ENCODE measurements at regions not wholly inside any gene's neighbourhood (a gene's known extent, or its start where the extent isn't known, plus 50 kb on each side); places are given as distances from the start of the nearest gene placed in this dataset.

- TF ChIP-seq CTCF (IDR thresholded peaks at IDR 0.05; ENCODE audit: low read depth, low read length, poor library complexity, severe bottlenecking) (no peak), EZH2phosphoT487 (IDR thresholded peaks at IDR 0.05; ENCODE audit: borderline replicate concordance, low read length) (no peak)
- no peaks in the 10 kb centered on the region for H3K9me2 ChIP-seq (replicated peaks; ENCODE audit: control insufficient read depth, low read length)
- H3K4me3 ChIP-seq (ENCODE audit: low read length): no peak overlapping the region
- no peak overlapping the region for H3K4me2 ChIP-seq (ENCODE audit: low read length)
- no peak overlapping the region for H3K27ac ChIP-seq (ENCODE audit: low read depth, low read length)
- H3K9me3 ChIP-seq (ENCODE audit: control insufficient read depth, insufficient read depth, low read length): no peaks in the 10 kb centered on the region
- peaks cover 8% of the 10 kb centered on the region; the same call in 1 of the 2 replicates for H3K27me3 ChIP-seq (ENCODE audit: control insufficient read depth, low read length)
- no peaks in the 10 kb centered on the region for H4K20me1 ChIP-seq (ENCODE audit: control insufficient read depth, insufficient read depth, low read depth, low read length)
- H3F3A ChIP-seq (ENCODE audit: control insufficient read depth, insufficient read depth): no peaks in the 10 kb centered on the region
- no peaks in the 10 kb centered on the region for H3K79me2 ChIP-seq (ENCODE audit: control insufficient read depth, low read length)
- no peaks in the 10 kb centered on the region for H3K36me3 ChIP-seq (ENCODE audit: control insufficient read depth, low read length)
- no peaks in the 10 kb centered on the region for H3K4me1 ChIP-seq (ENCODE audit: control insufficient read depth, low read length)
Measured at GRCh38 chr21:39034590-39035536, 148.4 kb downstream of the PSMG1 start.

GRCh38 chr21:39033878-39034589 lies 149.2 kb downstream of the PSMG1 start:
- no peaks in the 10 kb centered on the region for H3K36me3 ChIP-seq (ENCODE audit: control insufficient read depth, low read length)

More at GRCh38 chr21:39033878-39034589, 149.2 kb downstream of the PSMG1 start:
- TF ChIP-seq EZH2phosphoT487 (IDR thresholded peaks at IDR 0.05; ENCODE audit: borderline replicate concordance, low read length) (no peak), CTCF (IDR thresholded peaks at IDR 0.05; ENCODE audit: low read depth, low read length, poor library complexity, severe bottlenecking) (no peak)
- Histone ChIP-seq H3F3A (ENCODE audit: control insufficient read depth, insufficient read depth) (no peaks in the 10 kb centered on the region), H3K4me2 (ENCODE audit: low read length) (no peak overlapping the region), H4K20me1 (ENCODE audit: control insufficient read depth, insufficient read depth, low read depth, low read length) (no peaks in the 10 kb centered on the region), H3K79me2 (ENCODE audit: control insufficient read depth, low read length) (no peaks in the 10 kb centered on the region), H3K9me3 (ENCODE audit: control insufficient read depth, insufficient read depth, low read length) (no peaks in the 10 kb centered on the region), H3K4me3 (ENCODE audit: low read length) (no peak overlapping the region), H3K27me3 (ENCODE audit: control insufficient read depth, low read length) (peaks cover 11% of the 10 kb centered on the region), H3K4me1 (ENCODE audit: control insufficient read depth, low read length) (no peaks in the 10 kb centered on the region), H3K27ac (ENCODE audit: low read depth, low read length) (no peak overlapping the region), H3K9me2 (replicated peaks; ENCODE audit: control insufficient read depth, low read length) (no peaks in the 10 kb centered on the region)
